Stimulated activated CD4-positive, alpha-beta T cell treated with anti-CD3 and anti-CD28 coated beads, Interleukin-4, amount 100 ng/mL, for 48 hours (primary cell): ENCODE measurements at regions not wholly inside any gene's neighbourhood (a gene's known extent, or its start where the extent isn't known, plus 50 kb on each side); places are given as distances from the start of the nearest gene placed in this dataset.

Source experiments
- DNase-seq, 2 donors: peaks; one replicate each; pipeline ENCODE4 v3.0.0-alpha.2; 2020; ENCODE audit warnings: low read depth in 2 of 2

GRCh38 chr16:47779201-47780016 is 318.3 kb downstream of the PHKB start:
- peak in 1 of 2 donors; percentile 24 for DNase-seq

- DNase-seq, result no peak
Observed at GRCh38 chr16:47778106-47778801, 317.1 kb downstream of the PHKB start.

GRCh38 chr16:47777220-47777619 is 316.1 kb downstream of the PHKB start:
- no peak for DNase-seq

- DNase-seq, result no peak
Observed at GRCh38 chr16:47774661-47775060, 313.5 kb downstream of the PHKB start.

GRCh38 chr16:47753659-47754058 is 292.5 kb downstream of the PHKB start:
- no peak for DNase-seq
